Stimulated activated CD8-positive, alpha-beta memory T cell treated with anti-CD3 and anti-CD28 coated beads, Interleukin-2, amount 100 ng/mL, for 1 hour (primary cell): ENCODE measurements at regions not wholly inside any gene's neighbourhood (a gene's known extent, or its start where the extent isn't known, plus 50 kb on each side); places are given as distances from the start of the nearest gene placed in this dataset.

Experiments
- DNase-seq, 2 donors: peaks; one replicate each; pipeline ENCODE4 v3.0.0-alpha.2; 2020; ENCODE audit warnings: low read depth in 2 of 2

DNA sequence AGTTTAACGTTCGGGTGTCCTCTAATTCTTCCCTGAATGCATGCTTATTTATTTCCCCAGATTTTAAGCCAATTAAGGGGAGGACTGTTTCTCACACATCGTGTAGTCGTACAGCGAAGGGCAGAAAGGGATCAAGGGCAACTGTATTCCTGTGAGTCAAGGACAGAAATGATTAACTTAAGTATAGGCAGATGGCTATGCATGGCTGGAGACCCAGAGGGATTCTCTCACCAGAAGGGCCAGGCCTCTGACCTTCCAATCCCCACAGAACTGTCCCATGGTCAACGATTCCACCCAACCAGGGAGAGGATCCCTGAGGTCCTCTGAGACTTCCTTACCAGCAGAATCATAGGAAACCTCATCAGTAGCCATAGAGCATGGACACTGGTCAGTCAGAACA is 161.8 kb upstream of the MAP1B start:
- DNase-seq: no peak

DNA sequence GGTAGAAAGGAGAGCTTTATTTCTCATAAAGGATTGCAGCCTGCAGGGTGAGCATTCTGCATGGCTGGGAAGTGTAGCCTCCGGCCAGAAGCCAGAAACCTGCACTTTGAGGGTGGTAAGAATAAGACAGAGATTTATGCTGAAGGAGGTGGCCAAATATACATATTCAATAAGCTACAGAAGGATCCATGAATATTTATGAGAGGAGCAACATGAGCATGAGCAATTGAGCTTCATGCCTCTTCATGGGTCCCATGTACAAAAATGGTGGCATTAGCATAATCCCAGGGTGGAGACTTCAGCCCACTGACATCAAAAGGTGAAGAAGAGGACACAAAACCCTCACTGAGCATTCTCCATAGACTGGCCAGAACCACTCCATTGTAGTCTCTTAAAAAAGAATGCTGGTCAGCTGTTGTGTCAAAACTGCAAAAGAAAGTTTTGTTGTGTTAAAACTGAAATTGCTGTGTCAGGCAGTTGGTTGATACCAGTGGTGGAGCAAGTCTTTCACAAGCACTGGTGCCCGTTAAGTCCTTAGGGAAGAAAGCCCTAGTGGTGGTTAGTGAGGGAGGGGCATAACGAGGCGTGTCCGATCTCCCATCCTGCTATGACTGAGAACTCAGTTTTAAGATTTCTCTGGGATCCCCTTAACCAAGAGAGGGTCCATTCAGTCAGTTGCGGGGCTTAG is 160.8 kb upstream of the MAP1B start:
- DNase-seq: no peak

DNA sequence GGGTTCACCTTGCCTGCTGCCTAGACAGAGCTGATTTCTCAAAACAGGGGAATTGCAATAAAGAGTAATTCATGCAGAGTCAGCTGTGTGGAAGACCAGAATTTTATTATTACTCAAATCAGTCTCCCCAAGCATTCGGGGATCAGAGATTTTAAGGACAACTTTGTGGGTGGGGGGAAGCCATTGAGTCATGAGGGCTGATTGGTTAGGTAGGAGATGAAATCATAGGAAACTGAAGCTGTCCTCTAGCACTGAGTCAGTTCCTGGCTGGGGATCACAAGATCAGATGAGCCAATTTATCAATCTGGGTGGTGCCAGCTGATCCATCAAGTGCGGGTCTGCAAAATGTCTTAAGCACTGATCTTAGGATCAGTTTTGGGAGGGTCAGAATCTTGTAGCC is 159.1 kb upstream of the MAP1B start:
- no peak for DNase-seq

DNA sequence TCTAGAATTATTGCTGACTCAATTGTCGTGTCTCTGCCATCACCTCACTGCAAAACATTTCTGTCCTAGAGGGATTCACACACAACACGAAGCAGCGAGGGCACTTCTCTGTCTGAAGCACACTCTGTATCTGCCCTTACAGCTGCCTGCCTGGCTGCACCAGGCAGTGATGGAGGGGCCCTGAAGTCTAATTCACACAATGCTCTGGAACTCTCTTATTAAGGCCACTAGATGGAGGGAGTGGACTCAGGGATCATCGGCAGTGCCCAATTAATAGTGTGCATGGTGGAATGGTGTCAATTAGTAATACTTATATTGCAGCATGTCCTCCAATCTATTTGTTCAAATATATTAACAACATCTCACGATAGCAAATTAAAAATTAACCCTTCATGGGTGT is 157.5 kb upstream of the MAP1B start:
- DNase-seq: no peak

DNA sequence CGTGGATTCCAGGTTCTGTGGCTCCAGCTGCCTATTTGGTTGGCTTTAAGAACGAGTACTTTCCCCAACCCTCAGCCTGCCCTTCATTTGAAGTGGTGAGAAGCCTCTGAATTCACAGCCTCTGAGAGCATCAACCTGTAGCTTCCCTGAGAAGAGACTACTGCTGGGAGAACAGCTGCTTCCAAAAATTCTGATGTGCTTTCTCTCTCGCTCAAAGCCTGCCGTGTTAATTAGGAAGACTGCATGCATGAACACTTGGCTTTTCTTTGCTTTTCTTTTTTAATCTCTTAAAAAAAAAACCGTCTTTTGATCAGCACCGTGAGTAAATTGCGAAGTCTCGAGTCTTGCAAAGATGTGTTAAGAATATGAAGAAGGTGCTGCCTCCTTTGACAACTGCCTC is 153.4 kb upstream of the MAP1B start:
- DNase-seq: no peak

DNA sequence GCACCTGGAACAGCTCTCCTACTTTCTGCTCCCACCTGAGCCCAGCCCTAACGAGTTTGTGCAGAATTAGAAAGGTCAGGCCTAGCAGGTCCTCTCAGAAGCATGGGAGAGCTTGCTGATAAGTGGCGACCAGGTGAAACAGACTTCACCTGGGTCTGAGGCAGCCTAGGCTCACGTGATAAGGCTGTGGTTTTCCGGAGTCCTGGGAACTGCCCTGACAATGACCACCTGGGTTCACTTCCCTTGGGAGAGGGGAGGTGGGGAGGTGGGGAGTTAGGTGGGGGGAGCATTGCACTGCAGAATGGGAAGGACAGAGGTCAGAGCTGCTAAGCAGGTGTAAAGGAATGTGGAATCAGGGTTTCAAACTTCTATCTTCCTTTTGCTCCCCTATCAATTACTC is 152.9 kb upstream of the MAP1B start:
- DNase-seq: no peak

DNA sequence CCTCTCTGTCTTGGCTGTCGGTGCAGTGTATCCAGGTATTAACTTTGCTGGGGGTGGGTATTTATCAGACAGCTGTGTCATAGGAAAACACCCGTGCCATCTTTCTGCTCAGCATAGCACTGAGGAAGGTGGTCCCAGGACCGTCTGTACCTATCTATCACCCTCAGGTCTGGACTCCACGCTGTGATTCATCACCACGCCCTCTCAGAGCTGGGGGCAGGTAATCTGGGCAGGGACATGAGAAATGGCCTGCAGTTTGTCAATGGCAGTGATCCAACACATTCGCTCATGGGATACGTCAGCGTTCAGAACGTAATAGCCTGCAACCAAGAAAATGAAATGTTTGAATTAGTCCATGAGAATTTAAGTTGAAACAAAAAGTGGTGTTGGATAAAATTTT is 151.6 kb upstream of the MAP1B start:
- no peak for DNase-seq

DNA sequence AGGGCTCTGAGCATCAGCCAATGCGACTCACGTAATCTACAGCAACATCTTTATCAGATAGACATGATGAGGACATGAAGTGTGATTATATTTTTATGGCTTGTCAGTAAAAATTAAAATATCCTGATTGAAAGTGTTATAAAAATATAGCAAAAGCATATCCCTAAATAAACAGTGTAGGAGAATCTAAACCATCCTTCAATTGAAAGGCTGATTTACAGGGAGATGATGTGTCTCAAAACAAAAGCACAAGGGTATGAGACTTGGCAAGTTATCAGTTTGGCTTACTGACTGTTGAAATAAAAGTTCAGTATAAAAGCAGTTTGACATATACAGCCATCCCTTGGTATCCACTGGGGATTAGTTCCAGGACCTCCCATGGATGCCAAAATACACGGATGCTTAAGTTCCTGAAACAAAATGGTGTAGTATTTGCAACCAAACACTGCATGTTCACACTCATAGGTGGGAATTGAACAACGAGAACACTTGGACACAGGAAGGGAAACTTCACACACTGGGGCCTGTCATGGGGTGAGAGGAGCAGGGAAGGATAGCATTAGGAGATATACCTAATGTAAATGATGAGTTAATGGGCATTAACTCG is 149.9 kb upstream of the MAP1B start:
- no peak for DNase-seq

DNA sequence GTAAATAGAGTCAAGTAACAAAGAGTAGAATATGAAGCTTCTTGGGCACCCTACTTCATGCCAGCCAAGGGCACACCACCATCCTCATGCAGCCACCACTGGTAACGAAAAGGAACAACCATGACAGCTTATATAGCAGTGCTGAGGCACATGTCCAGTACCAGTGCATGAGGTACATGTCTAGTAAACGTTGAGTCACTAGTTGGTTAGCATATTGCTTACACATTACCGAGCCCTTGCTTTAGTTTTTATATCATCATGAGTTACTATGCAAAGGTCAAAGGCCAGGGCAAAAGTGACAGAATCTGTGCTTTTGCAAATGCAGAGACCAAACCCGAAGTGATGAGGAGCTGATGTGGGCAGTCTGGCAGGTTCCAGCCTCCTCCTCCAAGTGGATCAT is 147.1 kb upstream of the MAP1B start:
- no peak for DNase-seq

DNA sequence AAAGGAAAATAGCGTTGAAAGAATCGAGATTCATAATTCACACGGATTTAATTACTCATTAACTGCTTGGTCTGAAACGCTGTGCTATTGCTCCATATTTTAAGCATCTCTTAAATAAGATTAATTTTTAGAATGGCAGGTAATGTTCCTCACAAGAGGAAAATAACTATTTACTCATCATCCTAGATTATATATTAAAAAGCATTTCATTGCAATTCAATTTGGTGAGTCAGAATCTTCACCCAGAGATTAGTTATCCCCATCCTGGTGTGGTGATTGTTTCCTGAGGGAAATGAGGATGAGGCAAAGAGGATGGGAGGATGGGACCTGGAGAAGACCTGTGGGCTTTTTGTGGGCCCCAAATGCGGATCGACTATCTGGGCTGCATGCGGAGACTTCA is 145.5 kb upstream of the MAP1B start:
- DNase-seq: no peak

DNA sequence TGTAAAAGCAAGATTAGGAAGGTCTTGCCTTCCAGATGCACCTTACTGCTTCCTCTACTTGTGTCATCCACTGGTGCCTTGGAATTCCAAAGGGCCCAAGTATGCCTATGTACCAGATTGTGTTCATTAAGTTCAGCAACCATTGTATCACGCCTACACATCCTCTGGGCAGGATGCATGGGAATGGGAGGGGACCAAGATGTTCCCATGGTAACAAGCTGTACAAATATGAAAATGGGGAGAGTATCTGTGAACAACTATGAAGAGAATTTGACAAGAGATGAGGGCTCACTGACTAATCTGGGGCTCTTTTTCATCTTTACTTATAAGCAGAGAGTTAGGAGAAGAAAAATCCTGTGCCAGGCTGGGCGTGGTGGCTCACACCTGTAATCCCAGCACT is 137.8 kb upstream of the MAP1B start:
- no peak for DNase-seq

DNA sequence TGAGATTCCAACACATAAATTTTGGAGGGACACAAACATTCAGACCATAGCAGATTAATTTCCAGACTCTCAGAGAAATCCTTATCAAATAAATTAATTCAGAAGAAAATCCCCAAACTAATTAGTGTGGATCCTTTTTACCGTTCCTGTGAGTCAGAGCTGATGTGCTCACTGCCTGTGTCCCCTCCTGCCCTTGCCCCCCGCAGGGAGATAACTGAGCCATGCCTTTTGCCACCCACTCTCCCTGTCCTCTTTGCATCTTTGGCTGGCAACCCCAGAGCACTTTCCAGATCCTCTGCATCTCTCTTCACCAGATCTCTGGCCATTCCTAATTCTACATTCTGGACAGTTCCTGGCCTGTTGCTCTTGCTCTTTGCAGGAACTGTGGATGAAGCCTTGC is 135.4 kb upstream of the MAP1B start:
- no peak for DNase-seq

DNA sequence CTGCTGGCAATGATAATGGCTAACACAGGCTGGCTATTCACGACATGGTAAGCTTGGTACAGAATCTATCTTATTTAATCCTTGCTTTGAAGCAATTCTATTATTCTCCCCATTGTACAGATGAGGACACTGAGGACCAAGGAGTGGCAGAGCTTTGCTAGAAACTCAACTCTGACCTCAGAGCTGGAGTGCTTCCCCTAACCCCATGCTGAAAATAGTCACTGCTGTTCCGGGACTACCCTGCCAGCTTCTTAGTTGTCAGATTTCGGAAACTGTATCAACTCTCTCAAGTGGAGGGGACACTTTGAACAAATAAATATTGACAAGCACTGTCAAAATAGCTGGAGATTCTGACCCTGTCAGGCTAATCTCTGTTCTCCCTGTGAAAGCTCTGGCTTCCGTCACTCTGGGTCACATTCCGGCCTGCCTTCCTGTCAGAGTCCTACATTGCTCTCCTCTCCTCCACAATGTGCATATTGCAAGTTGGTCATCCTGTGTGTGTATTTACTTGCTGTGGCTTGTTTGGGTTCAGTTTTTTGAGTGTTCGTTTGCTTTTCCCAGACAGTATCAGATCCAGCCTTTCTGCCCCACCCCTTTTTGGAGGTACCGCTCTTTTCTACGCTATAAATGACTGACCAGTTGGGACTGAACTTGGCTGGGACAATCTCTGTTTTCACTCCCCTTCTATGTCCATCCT is 134.3 kb upstream of the MAP1B start:
- DNase-seq: no peak

DNA sequence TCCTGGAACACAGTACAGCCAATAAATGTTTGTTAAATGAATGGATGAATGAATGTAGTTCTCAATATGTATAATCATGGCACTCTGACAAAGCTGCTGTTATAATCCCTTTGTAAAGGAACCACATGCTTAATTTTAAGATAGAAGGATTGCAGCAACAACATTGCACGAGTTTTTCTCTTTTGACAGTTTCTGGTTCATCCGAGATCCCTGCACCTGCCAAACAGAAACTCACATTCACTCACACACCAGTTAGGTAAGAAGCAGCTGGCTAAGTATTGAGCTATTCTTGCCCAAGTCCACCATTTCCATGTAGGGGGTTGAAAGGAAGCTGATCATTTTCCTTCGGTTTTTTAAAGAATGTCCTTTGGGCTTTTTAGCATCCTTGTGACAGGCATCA is 133.7 kb upstream of the MAP1B start:
- no peak for DNase-seq

DNA sequence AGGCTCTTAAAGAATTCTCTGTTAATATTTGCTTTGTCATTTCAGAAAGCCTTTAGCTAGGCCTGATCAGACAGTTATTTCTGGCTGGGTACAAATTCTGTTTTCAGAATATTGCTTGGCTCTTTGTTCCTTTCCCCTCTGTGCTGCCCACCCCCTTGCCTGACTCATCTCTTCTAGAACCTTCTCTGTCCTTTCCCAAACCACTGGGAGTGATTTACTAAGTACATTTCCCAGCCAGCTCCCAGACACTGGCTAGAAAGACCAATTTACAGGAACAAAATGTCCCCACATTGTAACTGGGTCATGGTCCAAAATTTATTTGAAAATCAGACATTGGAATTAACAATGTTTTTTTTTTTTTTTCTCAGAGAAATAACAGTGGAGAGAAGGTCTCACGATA is 133.1 kb upstream of the MAP1B start:
- no peak for DNase-seq

DNA sequence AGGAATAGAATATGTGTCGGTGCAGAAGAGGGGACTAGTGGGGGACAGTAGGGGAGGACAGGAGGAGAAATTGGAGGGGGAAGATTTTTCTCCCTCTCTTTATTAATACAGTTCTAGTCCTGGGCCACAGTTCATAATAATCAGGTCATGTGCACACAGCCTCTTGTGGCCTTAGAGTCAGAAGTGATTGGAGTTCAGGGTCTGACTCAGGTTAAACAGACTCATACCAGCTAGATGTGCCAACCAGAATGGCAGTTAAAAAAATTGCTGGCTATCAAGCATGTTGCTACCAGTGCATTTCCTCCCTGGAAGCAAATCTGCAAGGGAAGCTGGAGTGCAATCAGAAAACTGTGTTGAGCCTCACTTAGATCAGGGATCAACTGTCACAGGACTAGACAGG is 132.7 kb upstream of the MAP1B start:
- no peak for DNase-seq

DNA sequence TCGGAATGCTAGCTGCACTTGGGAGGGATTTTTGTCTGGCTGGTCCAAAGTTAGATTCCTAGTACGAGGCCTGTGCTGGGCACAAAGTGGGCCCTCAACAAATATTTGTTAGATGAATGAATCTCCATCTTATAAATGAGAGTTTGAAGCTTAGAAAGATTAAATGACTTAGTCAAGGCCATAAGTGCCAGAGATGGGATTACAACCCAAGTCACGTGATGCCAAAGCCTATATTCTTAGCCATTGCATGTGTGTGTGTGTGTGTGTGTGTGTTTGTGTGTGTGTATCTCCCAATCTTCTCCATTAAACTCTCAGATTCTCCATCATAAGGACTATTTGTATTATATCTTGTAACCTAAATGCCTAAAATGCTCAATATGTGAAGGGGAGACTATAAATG is 130.8 kb upstream of the MAP1B start:
- no peak for DNase-seq

DNA sequence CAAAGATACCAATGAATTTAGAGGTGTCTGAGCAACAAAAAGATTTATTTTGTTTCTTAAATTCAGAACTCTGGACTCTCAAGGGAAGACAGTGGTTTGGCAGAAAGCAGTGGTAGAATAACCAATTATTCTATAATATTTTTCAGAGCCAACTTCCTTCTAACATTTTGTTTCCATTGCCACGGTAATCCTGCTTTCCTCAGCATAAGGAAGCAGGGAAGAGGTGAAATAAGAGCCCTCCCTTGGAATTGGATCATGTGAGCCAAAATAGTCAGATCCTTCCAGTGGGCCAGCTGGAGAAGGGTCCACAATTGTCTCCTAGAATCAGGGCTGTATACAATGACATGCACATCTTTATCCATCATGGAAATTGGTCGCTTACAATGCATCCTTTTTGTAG is 130.0 kb upstream of the MAP1B start:
- DNase-seq: no peak

DNA sequence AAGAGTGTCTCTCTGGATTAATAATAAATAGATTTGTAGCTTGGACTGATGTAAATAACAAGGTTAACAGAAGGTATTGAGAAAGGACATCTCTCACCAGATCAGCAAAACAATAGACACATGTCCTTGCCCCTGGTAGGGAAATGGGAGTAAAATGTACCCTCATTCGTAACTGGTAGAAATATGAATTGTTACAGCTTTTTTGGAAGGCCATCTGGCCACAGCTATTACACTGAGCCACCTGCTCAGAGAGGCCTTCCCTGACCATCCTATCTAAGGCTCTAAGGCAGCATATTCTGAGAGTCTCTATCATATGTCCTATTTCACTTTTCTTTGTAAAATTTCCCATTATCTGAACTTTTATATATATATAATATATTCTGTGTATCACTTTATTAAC is 129.1 kb upstream of the MAP1B start:
- DNase-seq: no peak

DNA sequence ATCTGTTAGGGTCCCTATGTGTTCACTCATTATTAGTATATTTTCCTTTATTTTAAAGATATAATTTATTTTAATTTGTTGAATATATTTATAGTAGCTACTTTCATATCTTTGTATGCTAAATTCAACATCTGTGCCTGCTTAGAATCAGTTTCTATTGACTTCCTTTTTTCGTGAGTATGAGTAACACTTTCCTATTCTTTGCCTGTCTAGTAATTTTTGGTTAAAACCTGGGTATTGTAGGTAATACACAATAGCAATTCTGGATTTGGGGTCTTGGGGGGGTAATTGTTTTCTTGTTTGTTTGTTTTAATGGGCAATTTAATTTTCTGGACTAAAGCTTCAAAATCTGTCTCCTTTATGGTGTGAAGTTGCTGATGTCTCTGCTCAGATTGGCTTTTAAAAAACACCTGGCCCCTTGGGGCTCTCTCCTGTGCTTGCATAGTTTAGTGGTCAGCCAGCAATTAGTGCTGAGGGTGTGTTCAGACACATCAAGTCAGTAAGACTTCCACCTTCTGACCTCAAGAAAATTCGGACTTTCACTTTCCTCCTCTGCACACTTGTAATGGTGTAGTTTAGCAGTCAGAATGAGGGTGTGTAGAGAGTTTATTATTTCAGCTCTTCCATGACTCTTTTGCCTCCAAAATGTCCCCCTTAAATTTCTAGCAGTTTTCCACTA is 124.4 kb upstream of the MAP1B start:
- no peak for DNase-seq

DNA sequence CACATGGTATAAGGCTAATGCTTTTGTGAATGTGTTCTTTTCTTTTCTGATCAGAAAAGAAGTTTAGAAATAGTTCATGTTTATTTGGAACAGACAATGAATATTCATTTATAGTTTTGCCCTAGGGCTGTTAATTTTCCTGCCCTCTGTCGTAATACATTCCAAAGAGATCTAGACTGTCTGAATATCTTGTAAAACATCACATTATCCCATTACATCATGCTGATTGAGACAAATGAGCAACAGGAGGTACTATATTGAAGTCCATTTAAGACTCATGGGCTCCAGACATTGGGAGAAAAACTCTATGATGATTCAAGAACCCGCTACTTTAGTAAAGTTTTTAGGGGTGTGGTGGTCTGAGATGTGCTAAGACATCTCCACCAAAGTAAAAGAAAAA is 121.2 kb upstream of the MAP1B start:
- DNase-seq: no peak

DNA sequence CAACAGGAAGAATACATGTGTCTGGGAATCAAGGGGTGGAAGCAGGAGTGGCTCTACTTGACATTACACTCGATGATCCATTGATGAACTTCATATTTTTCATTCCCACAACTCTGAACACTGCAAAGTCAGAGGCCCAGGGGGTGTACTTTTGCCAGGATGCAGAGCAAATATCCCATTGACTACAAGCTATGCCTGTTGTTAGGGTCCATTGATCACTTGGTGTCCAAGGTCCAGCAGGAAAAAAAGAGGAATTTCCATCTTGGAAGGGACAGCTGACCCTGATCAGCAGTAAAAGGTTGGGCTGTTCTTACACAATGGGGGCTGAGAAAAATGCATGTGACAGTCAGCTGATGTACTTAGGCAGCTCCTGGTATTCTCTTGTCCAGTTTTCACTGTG is 118.5 kb upstream of the MAP1B start:
- no peak for DNase-seq

DNA sequence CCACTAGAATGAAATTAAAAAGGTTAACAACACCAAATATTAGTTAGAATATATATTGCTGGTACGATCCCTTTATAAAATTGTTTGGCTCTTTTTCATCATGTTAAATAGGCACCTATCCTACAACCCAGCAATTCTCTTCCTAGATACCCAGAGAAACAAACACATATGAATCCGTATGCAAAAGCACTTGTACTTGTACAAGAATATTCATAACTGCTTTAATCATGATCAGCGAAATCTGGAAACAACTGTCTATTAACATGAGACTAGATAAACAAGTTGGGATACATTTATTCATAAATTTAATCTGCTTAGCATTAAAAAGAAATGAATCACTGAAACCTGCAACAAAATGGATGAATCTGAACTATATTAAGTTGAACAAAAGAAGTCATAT is 113.7 kb upstream of the MAP1B start:
- DNase-seq: no peak
